HFFc6 (cell line): ENCODE measurements at regions not wholly inside any gene's neighbourhood (a gene's known extent, or its start where the extent isn't known, plus 50 kb on each side); places are given as distances from the start of the nearest gene placed in this dataset.

Source experiments
- DNase-seq: peaks from one replicate; pipeline ENCODE4 v3.0.0-alpha.2; 2018
- H3K27ac Mint-ChIP-seq: 2 replicates; pipeline ENCODE4 v1.8.0; 2020; ENCODE audit warnings: mild to moderate bottlenecking, mixed read lengths
- H3K27me3 Mint-ChIP-seq: 2 replicates; pipeline ENCODE4 v1.8.0; 2021; ENCODE audit warnings: mild to moderate bottlenecking, moderate library complexity, mixed read lengths; ENCODE audit not compliant: insufficient read depth
- H3K36me3 Mint-ChIP-seq: 2 replicates; pipeline ENCODE4 v1.8.0; 2021; ENCODE audit warnings: low read depth, mixed read lengths
- H3K4me1 Mint-ChIP-seq: 2 replicates; pipeline ENCODE4 v1.8.0; 2020; ENCODE audit warnings: low read depth, mixed read lengths
- H3K4me3 Mint-ChIP-seq: 2 replicates; pipeline ENCODE4 v1.8.0; 2020; ENCODE audit warnings: mild to moderate bottlenecking, moderate library complexity, mixed read lengths
- H3K9me3 Mint-ChIP-seq: 2 replicates; pipeline ENCODE4 v1.8.0; 2020; ENCODE audit warnings: mild to moderate bottlenecking, mixed read lengths
- CTCF ChIP-seq: fragments of 200-600 bp; sonication (generic); IDR thresholded peaks from 2 replicates; pipeline ENCODE4 v1.5.0; 2021; ENCODE audit warnings: antibody characterized with exemption, mild to moderate bottlenecking

- Mint-ChIP-seq H3K4me3 (no peak overlapping the region), H3K9me3 (no peaks in the 10 kb centered on the region), H3K27me3 (no peaks in the 10 kb centered on the region; the same call in 1 of the 2 replicates), H3K27ac (no peak overlapping the region), H3K36me3 (no peaks in the 10 kb centered on the region), H3K4me1 (no peaks in the 10 kb centered on the region)
- DNase-seq, result no peak
- no peak for TF ChIP-seq CTCF
Observed at GRCh38 chr13:90016688-90017087, 1330.8 kb upstream of the MIR17HG start.

GRCh38 chr13:90020536-90021070 is 1326.9 kb upstream of the MIR17HG start:
- Mint-ChIP-seq H3K4me3 (no peak overlapping the region), H3K9me3 (0 out of 2 replicates have a peak, but pooled peaks cover under 1% of the 10 kb centered on the region), H3K36me3 (no peaks in the 10 kb centered on the region), H3K27ac (no peak overlapping the region), H3K4me1 (no peaks in the 10 kb centered on the region), H3K27me3 (no peaks in the 10 kb centered on the region; the same call in 1 of the 2 replicates)
- no peak for DNase-seq
- TF ChIP-seq CTCF, result no peak

GRCh38 chr13:90027409-90027808 is 1320.1 kb upstream of the MIR17HG start:
- no peaks in the 10 kb centered on the region for H3K4me1 Mint-ChIP-seq
- DNase-seq, result no peak
- H3K27ac Mint-ChIP-seq, result no peak overlapping the region
- no peak overlapping the region for H3K4me3 Mint-ChIP-seq
- 0 out of 2 replicates have a peak, but pooled peaks cover 5% of the 10 kb centered on the region for H3K36me3 Mint-ChIP-seq
- no peak for TF ChIP-seq CTCF
- H3K27me3 Mint-ChIP-seq, result no peaks in the 10 kb centered on the region
- peaks cover 16% of the 10 kb centered on the region for H3K9me3 Mint-ChIP-seq

- no peaks in the 10 kb centered on the region for H3K27me3 Mint-ChIP-seq
- no peaks in the 10 kb centered on the region for H3K36me3 Mint-ChIP-seq
- no peak for TF ChIP-seq CTCF
- H3K9me3 Mint-ChIP-seq, result no peaks in the 10 kb centered on the region; the same call in none of the 2 replicates
- DNase-seq, result no peak
- no peak overlapping the region for H3K4me3 Mint-ChIP-seq
- H3K27ac Mint-ChIP-seq, result no peak overlapping the region
- no peaks in the 10 kb centered on the region for H3K4me1 Mint-ChIP-seq
Observed at GRCh38 chr13:90032313-90032712, 1315.2 kb upstream of the MIR17HG start.

GRCh38 chr13:90032841-90033493 is 1314.5 kb upstream of the MIR17HG start:
- Mint-ChIP-seq H3K36me3 (no peaks in the 10 kb centered on the region), H3K4me1 (no peaks in the 10 kb centered on the region), H3K9me3 (no peaks in the 10 kb centered on the region; the same call in 1 of the 2 replicates), H3K27me3 (no peaks in the 10 kb centered on the region), H3K4me3 (no peak overlapping the region), H3K27ac (no peak overlapping the region)
- TF ChIP-seq CTCF, result no peak
- no peak for DNase-seq
